Liver (tissue), 8 donors: ENCODE measurements at regions not wholly inside any gene's neighbourhood (a gene's known extent, or its start where the extent isn't known, plus 50 kb on each side); places are given as distances from the start of the nearest gene placed in this dataset.

Source experiments
- DNase-seq: peaks from one replicate; pipeline ENCODE4 v3.0.0-alpha.2; 2017; ENCODE audit warnings: low spot score
- H3K27ac ChIP-seq, 2 donors: one replicate each; pipeline ENCODE4 v1.7.0; 2013; ENCODE audit warnings: inconsistent platforms in 2 of 2, low read length in 2 of 2, control low read depth in 1 of 2, low read depth in 1 of 2, mild to moderate bottlenecking in 1 of 2
- H3K27me3 ChIP-seq, 4 donors: one replicate each; pipeline versions ENCODE4 v1.6.1 to v1.7.0; 2013; ENCODE audit warnings: low read length in 3 of 4, inconsistent platforms in 1 of 4, mild to moderate bottlenecking in 1 of 4, moderate library complexity in 1 of 4; ENCODE audit not compliant: control insufficient read depth in 4 of 4, insufficient read depth in 4 of 4
- H3K36me3 ChIP-seq, 4 donors: one replicate each; pipeline versions ENCODE4 v1.6.1 to v1.7.0; 2013; ENCODE audit warnings: low read length in 3 of 4, mild to moderate bottlenecking in 3 of 4, low read depth in 1 of 4, moderate library complexity in 1 of 4; ENCODE audit not compliant: control insufficient read depth in 4 of 4, insufficient read depth in 3 of 4
- H3K4me1 ChIP-seq, 4 donors: one replicate each; pipeline versions ENCODE4 v1.6.1 to v1.7.0; 2013; ENCODE audit warnings: low read length in 3 of 4, mild to moderate bottlenecking in 3 of 4, moderate library complexity in 1 of 4; ENCODE audit not compliant: control insufficient read depth in 4 of 4, insufficient read depth in 4 of 4
- H3K4me3 ChIP-seq, 3 donors: one replicate each; pipeline versions ENCODE4 v1.6.1 to v1.7.0; 2013; ENCODE audit warnings: low read length in 3 of 3, control low read depth in 1 of 3, low read depth in 1 of 3, mild to moderate bottlenecking in 1 of 3
- H3K9ac ChIP-seq, 2 donors: one replicate each; pipeline ENCODE4 v1.7.0; 2013; ENCODE audit warnings: low read length in 2 of 2, mild to moderate bottlenecking in 2 of 2, moderate library complexity in 2 of 2, control low read depth in 1 of 2, low read depth in 1 of 2
- H3K9me3 ChIP-seq, 4 donors: one replicate each; pipeline versions ENCODE4 v1.6.1 to v1.7.0; 2013; ENCODE audit warnings: low read length in 3 of 4; ENCODE audit not compliant: control insufficient read depth in 4 of 4
- EGR1 ChIP-seq, 2 donors: IDR thresholded peaks; 2 replicates each; pipeline ENCODE4 v1.6.1; 2016 to 2018; ENCODE audit warnings: antibody characterized with exemption in 2 of 2, low read depth in 2 of 2
- HNF4A ChIP-seq, 2 donors: conservative IDR thresholded peaks; 2 replicates each; pipeline ENCODE4 v1.6.1; 2016; ENCODE audit warnings: antibody characterized with exemption in 2 of 2, mild to moderate bottlenecking in 2 of 2
- JUND ChIP-seq, 2 donors: IDR thresholded peaks; 2 replicates each; pipeline ENCODE4 v1.6.1; 2016; ENCODE audit warnings: antibody characterized with exemption in 2 of 2
- NR2F2 ChIP-seq: IDR thresholded peaks from 2 replicates; pipeline ENCODE4 v1.6.1; 2016; ENCODE audit warnings: antibody characterized with exemption
- REST ChIP-seq: IDR thresholded peaks from 2 replicates; pipeline ENCODE4 v1.6.1; 2016; ENCODE audit warnings: antibody characterized with exemption, mild to moderate bottlenecking
- RXRA ChIP-seq, 2 donors: IDR thresholded peaks; 2 replicates each; pipeline ENCODE4 v1.6.1; 2017 to 2018; ENCODE audit warnings: antibody characterized with exemption in 2 of 2, mild to moderate bottlenecking in 1 of 2
- YY1 ChIP-seq: IDR thresholded peaks from 2 replicates; pipeline ENCODE4 v1.6.1; 2016; ENCODE audit warnings: antibody characterized with exemption, mild to moderate bottlenecking
- WGBS: extraction: QIAGEN DNeasy Blood & Tissue Kit; methylation state at CpG from one replicate; pipeline ENCODE4 v1.1.7; 2013; 5-methylcytosine and 5-hydroxymethylcytosine counted together
- TF ChIP-seq, protein P1 (sequence below): IDR thresholded peaks from 2 replicates; pipeline ENCODE4 v1.6.1; 2016; ENCODE audit warnings: antibody characterized with exemption
- TF ChIP-seq, protein P2 (sequence below): IDR thresholded peaks from 2 replicates; pipeline ENCODE4 v1.6.1; 2016; ENCODE audit warnings: antibody characterized with exemption
- TF ChIP-seq, protein P3 (sequence below): fragments of 150-350 bp; IDR thresholded peaks from 2 replicates; pipeline ENCODE4 v1.5.1; 2017; ENCODE audit warnings: improper control_type of control experiment, low read depth, low read length; ENCODE audit not compliant: missing input control
- donor health status: healthy.
- donor health status: healthy.
- donor health status: healthy.
- donor health status: healthy.
- donor health status: healthy.

DNA sequence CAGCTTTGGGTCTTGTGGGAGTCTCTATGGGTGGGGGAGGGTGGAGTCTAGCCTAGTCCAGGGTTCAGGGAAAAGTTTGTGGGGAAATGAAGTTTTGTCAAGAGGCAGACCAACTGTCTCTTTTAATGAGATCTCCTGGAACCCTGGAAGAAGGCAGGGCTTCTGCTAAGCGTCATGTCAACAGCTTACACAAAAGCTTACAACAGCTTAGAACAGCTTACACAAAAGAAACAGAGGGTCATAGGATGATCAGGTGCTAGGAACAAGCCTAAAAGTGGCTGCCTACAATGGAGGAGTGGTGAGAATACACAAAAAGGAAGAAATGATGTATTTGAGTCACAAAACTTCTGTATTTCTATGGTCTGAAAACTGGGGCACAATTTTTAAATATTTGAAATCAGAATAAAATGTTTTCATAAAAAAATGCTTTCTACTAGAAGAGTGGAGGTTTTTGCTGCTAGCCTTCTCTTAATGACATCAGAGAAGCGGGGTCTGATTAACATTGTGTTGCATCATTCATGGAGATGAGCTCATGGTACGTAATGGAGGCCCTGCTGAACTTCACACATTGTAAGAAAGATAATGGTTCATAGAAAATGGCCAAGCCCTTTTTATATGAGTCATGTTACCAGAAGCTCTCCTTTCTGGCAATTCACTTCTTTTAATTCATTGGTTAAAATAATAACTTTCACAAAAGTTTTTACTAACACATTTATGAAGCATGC is 351.0 kb downstream of the PIK3C3 start:
- Histone ChIP-seq H3K36me3 (no peaks in the 10 kb centered on the region), H3K4me1 (no peaks in the 10 kb centered on the region), H3K4me3 (no peak overlapping the region), H3K27ac (no peak overlapping the region), H3K9ac (no peak overlapping the region), H3K27me3 (no peaks in the 10 kb centered on the region), H3K9me3 (no peaks in the 10 kb centered on the region)
- 83% methylated on average over 3 of the region's 3 CpGs for WGBS
- TF ChIP-seq, protein P1, sequence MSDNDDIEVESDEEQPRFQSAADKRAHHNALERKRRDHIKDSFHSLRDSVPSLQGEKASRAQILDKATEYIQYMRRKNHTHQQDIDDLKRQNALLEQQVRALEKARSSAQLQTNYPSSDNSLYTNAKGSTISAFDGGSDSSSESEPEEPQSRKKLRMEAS, result no peak
- TF ChIP-seq NR2F2 (no peak), HNF4A (conservative IDR thresholded peaks at IDR 0.05) (no peak), EGR1 (IDR thresholded peaks at IDR 0.05; ENCODE audit: low read depth in 2 of 2) (no peak), YY1 (no peak), RXRA (IDR thresholded peaks at IDR 0.05) (no peak)
- DNase-seq, result no peak

GRCh38 chr18:42306594-42306980 is 351.6 kb downstream of the PIK3C3 start:
- TF ChIP-seq REST (no peak), HNF4A (conservative IDR thresholded peaks at IDR 0.05) (no peak), RXRA (IDR thresholded peaks at IDR 0.05) (no peak), JUND (IDR thresholded peaks at IDR 0.05) (no peak)
- TF ChIP-seq, protein P1, result no peak
- TF ChIP-seq, protein P2, sequence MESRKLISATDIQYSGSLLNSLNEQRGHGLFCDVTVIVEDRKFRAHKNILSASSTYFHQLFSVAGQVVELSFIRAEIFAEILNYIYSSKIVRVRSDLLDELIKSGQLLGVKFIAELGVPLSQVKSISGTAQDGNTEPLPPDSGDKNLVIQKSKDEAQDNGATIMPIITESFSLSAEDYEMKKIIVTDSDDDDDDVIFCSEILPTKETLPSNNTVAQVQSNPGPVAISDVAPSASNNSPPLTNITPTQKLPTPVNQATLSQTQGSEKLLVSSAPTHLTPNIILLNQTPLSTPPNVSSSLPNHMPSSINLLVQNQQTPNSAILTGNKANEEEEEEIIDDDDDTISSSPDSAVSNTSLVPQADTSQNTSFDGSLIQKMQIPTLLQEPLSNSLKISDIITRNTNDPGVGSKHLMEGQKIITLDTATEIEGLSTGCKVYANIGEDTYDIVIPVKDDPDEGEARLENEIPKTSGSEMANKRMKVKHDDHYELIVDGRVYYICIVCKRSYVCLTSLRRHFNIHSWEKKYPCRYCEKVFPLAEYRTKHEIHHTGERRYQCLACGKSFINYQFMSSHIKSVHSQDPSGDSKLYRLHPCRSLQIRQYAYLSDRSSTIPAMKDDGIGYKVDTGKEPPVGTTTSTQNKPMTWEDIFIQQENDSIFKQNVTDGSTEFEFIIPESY, result no peak
- TF ChIP-seq, protein P3, sequence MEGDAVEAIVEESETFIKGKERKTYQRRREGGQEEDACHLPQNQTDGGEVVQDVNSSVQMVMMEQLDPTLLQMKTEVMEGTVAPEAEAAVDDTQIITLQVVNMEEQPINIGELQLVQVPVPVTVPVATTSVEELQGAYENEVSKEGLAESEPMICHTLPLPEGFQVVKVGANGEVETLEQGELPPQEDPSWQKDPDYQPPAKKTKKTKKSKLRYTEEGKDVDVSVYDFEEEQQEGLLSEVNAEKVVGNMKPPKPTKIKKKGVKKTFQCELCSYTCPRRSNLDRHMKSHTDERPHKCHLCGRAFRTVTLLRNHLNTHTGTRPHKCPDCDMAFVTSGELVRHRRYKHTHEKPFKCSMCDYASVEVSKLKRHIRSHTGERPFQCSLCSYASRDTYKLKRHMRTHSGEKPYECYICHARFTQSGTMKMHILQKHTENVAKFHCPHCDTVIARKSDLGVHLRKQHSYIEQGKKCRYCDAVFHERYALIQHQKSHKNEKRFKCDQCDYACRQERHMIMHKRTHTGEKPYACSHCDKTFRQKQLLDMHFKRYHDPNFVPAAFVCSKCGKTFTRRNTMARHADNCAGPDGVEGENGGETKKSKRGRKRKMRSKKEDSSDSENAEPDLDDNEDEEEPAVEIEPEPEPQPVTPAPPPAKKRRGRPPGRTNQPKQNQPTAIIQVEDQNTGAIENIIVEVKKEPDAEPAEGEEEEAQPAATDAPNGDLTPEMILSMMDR, result no peak
- H3K27me3 ChIP-seq, result no peaks in the 10 kb centered on the region
- no peaks in the 10 kb centered on the region for H3K4me1 ChIP-seq
- H3K36me3 ChIP-seq, result no peaks in the 10 kb centered on the region
- no peak for DNase-seq
- H3K9ac ChIP-seq, result no peak overlapping the region
- H3K27ac ChIP-seq, result no peak overlapping the region
- no peaks in the 10 kb centered on the region for H3K9me3 ChIP-seq
- no peak overlapping the region for H3K4me3 ChIP-seq
